SK-N-SH treated with all-trans-retinoic acid at 6 μM for 48 hours (cell line): ENCODE measurements at regions not wholly inside any gene's neighbourhood (a gene's known extent, or its start where the extent isn't known, plus 50 kb on each side); places are given as distances from the start of the nearest gene placed in this dataset.

ENCODE experiments used
- ATAC-seq: fragments of 200-7000 bp; cut with Tn5 transposase; 3 replicates; pipeline ENCODE4 v1.9.1; 2020; ENCODE audit warnings: mild to moderate bottlenecking, moderate library complexity
- ARNTL ChIP-seq: fragments of 450-650 bp; formaldehyde crosslinking; IDR thresholded peaks from 2 replicates; pipeline ENCODE4 v1.5.0; 2020; ENCODE audit warnings: low read depth, mild to moderate bottlenecking, moderate library complexity, borderline replicate concordance
- BACH2 ChIP-seq: fragments of 250-450 bp; sonication (Bioruptor Pico); IDR thresholded peaks from 2 replicates; pipeline ENCODE4 v1.9.0; 2021; ENCODE audit warnings: mild to moderate bottlenecking, borderline replicate concordance
- CSDC2 ChIP-seq: fragments of 250-450 bp; sonication (Bioruptor Pico); IDR thresholded peaks from 2 replicates; pipeline ENCODE4 v1.5.0; 2020; ENCODE audit warnings: mild to moderate bottlenecking, moderate library complexity
- ESRRG ChIP-seq: fragments of 250-450 bp; sonication (Bioruptor Pico); IDR thresholded peaks from 2 replicates; pipeline ENCODE4 v1.6.1; 2021; ENCODE audit warnings: mild to moderate bottlenecking
- GLIS3 ChIP-seq: fragments of 250-450 bp; sonication (Bioruptor Pico); IDR thresholded peaks from 2 replicates; pipeline ENCODE4 v1.5.0; 2020; ENCODE audit warnings: mild to moderate bottlenecking, moderate library complexity
- ISL1 ChIP-seq: fragments of 250-450 bp; sonication (Bioruptor Pico); IDR thresholded peaks from 2 replicates; pipeline ENCODE4 v2.1.2; 2022; ENCODE audit warnings: mild to moderate bottlenecking, moderate library complexity
- OSR1 ChIP-seq: fragments of 250-450 bp; sonication (Bioruptor Pico); IDR thresholded peaks from 2 replicates; pipeline ENCODE4 v1.8.0; 2022; ENCODE audit warnings: moderate library complexity, mild to moderate bottlenecking, inconsistent platforms
- PPARA ChIP-seq: fragments of 250-450 bp; sonication (Bioruptor Pico); IDR thresholded peaks from 2 replicates; pipeline ENCODE4 v1.5.0; 2020; ENCODE audit warnings: mild to moderate bottlenecking, borderline replicate concordance
- RARB ChIP-seq: fragments of 250-450 bp; sonication (Bioruptor Pico); IDR thresholded peaks from 2 replicates; pipeline ENCODE4 v1.8.0; 2021; ENCODE audit warnings: mild to moderate bottlenecking, moderate library complexity
- SNAI2 ChIP-seq: fragments of 250-450 bp; sonication (Bioruptor Pico); IDR thresholded peaks from 2 replicates; pipeline ENCODE4 v1.5.0; 2020; ENCODE audit warnings: mild to moderate bottlenecking, moderate library complexity
- TCF4 ChIP-seq: fragments of 250-450 bp; sonication (Bioruptor Pico); IDR thresholded peaks from 2 replicates; pipeline ENCODE4 v1.8.0; 2021; ENCODE audit warnings: mild to moderate bottlenecking, moderate library complexity, borderline replicate concordance
- TOX ChIP-seq: fragments of 250-450 bp; sonication (Bioruptor Pico); IDR thresholded peaks from 2 replicates; pipeline ENCODE4 v1.8.0; 2021; ENCODE audit warnings: mild to moderate bottlenecking, moderate library complexity, borderline replicate concordance
- ZC3H10 ChIP-seq: fragments of 250-450 bp; sonication (Bioruptor Pico); IDR thresholded peaks from 2 replicates; pipeline ENCODE4 v1.5.1; 2021; ENCODE audit warnings: mild to moderate bottlenecking, moderate library complexity
- ZFP3 ChIP-seq: fragments of 250-450 bp; sonication (Bioruptor Pico); IDR thresholded peaks from 2 replicates; pipeline ENCODE4 v1.5.0; 2020; ENCODE audit warnings: mild to moderate bottlenecking, moderate library complexity
- ZNF565 ChIP-seq: fragments of 450-650 bp; formaldehyde crosslinking; conservative IDR thresholded peaks from 2 replicates; pipeline ENCODE4 v1.5.0; 2020; ENCODE audit warnings: low read depth, mild to moderate bottlenecking, moderate library complexity
- ZNF70 ChIP-seq: fragments of 450-650 bp; formaldehyde crosslinking; IDR thresholded peaks from 2 replicates; pipeline ENCODE4 v1.5.0; 2020; ENCODE audit warnings: mild to moderate bottlenecking, moderate library complexity
- ZNF8 ChIP-seq: fragments of 450-650 bp; formaldehyde crosslinking; IDR thresholded peaks from 2 replicates; pipeline ENCODE4 v1.5.0; 2020; ENCODE audit warnings: mild to moderate bottlenecking, moderate library complexity
- TF ChIP-seq, protein P1 (sequence below): fragments of 250-450 bp; sonication (Bioruptor Pico); IDR thresholded peaks from 2 replicates; pipeline ENCODE4 v1.8.0; 2021; ENCODE audit warnings: low read depth, mild to moderate bottlenecking, moderate library complexity, borderline replicate concordance
- TF ChIP-seq, protein P2 (sequence below): fragments of 250-450 bp; sonication (Bioruptor Pico); IDR thresholded peaks from 2 replicates; pipeline ENCODE4 v1.5.1; 2021; ENCODE audit warnings: mild to moderate bottlenecking, moderate library complexity
- TF ChIP-seq, protein P3 (sequence below): fragments of 250-450 bp; sonication (Bioruptor Pico); IDR thresholded peaks from 2 replicates; pipeline ENCODE4 v1.5.1; 2020; ENCODE audit warnings: low read depth, mild to moderate bottlenecking, moderate library complexity

DNA sequence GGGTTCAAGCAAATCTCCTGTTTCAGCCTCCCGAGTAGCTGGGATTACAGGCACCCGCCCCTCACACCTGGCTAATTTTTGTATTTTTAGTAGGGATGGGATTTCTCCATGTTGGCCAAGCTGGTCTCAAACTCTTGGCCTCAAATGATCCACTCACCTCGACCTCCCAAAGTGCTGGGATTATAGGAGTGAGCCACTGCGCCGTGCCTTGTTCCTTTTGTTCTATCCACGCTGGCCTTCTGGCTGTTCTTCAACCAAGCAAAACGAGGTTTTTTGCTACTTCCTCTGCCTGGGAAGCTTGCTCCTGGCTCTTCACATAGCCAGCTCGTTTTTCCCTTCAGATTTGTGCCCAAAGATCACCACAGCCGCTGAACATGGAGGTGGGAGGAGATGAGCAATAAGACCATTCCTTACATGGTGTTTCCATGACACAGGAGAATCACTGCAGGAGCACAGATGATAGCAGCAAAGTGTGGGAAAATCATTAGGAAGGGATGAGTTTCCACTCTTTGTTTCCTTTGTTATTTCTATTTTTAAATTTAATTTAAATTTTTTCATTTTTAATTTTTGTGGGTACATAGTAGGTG is 201.0 kb upstream of the ZNF217 start:
- ATAC-seq, result no peak
- TF ChIP-seq, protein P1, sequence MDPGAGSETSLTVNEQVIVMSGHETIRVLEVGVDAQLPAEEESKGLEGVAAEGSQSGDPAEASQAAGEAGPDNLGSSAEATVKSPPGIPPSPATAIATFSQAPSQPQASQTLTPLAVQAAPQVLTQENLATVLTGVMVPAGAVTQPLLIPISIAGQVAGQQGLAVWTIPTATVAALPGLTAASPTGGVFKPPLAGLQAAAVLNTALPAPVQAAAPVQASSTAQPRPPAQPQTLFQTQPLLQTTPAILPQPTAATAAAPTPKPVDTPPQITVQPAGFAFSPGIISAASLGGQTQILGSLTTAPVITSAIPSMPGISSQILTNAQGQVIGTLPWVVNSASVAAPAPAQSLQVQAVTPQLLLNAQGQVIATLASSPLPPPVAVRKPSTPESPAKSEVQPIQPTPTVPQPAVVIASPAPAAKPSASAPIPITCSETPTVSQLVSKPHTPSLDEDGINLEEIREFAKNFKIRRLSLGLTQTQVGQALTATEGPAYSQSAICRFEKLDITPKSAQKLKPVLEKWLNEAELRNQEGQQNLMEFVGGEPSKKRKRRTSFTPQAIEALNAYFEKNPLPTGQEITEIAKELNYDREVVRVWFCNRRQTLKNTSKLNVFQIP (CRISPR knock-in tag), result no peak
- TF ChIP-seq SNAI2 (CRISPR knock-in tag) (no peak), ZNF8 (CRISPR knock-in tag) (no peak), ZNF565 (CRISPR knock-in tag) (no peak)
- TF ChIP-seq, all 23 proteins: peak for 0

DNA sequence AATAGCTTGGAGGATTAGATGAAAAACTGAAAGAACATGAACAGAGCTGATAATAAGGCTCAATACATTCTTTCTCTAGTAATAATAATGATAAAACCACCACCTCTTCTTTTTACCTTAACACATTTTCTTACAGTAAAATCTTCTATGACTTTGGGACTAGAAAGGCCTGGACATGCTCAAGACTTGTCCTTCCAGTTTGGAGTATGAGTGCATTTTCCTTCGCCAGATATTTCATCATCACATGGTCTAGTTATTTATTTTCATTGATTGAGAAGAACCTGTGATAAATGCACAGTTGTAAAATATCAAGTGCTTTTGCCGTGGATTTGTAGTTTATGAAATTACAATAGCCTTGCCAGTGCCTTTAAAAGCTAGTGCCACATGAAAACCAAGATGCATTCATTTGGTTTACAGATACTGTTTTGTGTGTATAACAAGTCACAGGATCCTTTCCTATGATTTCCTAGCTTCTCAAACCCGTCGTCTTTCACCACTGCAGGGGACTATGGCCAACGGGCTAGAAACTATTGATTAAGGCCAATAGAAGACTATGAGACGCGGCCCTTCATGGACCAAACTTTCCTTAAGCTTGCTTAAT is 200.2 kb upstream of the ZNF217 start:
- no peak for ATAC-seq
- TF ChIP-seq ZNF70 (CRISPR knock-in tag) (no peak), OSR1 (CRISPR knock-in tag) (no peak), RARB (no peak), ESRRG (CRISPR knock-in tag) (no peak), GLIS3 (CRISPR knock-in tag) (no peak), ZC3H10 (CRISPR knock-in tag) (no peak), TCF4 (CRISPR knock-in tag) (no peak), ZNF565 (CRISPR knock-in tag) (no peak), CSDC2 (CRISPR knock-in tag) (no peak), ZFP3 (CRISPR knock-in tag) (no peak), TOX (CRISPR knock-in tag) (no peak), BACH2 (CRISPR knock-in tag) (no peak), SNAI2 (CRISPR knock-in tag) (no peak), ISL1 (no peak), ZNF8 (CRISPR knock-in tag) (no peak)
- TF ChIP-seq, protein P1 (CRISPR knock-in tag), result no peak
- TF ChIP-seq, protein P2, sequence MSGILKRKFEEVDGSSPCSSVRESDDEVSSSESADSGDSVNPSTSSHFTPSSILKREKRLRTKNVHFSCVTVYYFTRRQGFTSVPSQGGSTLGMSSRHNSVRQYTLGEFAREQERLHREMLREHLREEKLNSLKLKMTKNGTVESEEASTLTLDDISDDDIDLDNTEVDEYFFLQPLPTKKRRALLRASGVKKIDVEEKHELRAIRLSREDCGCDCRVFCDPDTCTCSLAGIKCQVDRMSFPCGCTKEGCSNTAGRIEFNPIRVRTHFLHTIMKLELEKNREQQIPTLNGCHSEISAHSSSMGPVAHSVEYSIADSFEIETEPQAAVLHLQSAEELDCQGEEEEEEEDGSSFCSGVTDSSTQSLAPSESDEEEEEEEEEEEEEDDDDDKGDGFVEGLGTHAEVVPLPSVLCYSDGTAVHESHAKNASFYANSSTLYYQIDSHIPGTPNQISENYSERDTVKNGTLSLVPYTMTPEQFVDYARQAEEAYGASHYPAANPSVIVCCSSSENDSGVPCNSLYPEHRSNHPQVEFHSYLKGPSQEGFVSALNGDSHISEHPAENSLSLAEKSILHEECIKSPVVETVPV (CRISPR knock-in tag), result no peak
- TF ChIP-seq, protein P3, sequence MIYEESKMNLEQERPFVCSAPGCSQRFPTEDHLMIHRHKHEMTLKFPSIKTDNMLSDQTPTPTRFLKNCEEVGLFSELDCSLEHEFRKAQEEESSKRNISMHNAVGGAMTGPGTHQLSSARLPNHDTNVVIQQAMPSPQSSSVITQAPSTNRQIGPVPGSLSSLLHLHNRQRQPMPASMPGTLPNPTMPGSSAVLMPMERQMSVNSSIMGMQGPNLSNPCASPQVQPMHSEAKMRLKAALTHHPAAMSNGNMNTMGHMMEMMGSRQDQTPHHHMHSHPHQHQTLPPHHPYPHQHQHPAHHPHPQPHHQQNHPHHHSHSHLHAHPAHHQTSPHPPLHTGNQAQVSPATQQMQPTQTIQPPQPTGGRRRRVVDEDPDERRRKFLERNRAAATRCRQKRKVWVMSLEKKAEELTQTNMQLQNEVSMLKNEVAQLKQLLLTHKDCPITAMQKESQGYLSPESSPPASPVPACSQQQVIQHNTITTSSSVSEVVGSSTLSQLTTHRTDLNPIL (CRISPR knock-in tag), result no peak

DNA sequence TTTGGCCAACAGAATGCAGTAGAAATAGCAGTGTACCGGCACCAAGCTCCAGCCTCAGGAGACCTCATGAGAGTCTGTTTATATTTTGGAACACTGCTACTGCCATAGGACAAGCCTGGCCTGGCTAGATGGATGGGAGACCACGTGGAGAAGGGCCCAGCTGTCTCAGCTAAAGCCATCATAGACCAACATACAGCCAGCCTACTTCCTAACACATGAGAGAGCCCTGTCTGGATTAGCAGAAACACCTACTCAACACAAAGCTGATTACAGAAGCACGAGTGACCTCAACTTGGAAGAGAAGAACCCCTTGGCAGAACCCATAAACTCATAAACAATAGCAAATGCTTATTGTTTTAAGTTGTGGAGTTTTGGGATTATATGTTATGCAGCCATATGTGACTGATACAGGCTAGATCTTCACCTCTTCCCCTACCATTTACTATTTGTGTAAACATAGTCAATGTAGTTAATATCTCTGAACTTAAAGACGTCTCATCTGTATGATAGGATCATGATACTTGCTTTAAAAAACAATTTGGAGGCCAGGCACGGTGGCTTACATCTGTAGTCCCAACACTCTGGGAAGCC is 199.4 kb upstream of the ZNF217 start:
- ATAC-seq, result no peak
- no peak for TF ChIP-seq GLIS3 (CRISPR knock-in tag)

DNA sequence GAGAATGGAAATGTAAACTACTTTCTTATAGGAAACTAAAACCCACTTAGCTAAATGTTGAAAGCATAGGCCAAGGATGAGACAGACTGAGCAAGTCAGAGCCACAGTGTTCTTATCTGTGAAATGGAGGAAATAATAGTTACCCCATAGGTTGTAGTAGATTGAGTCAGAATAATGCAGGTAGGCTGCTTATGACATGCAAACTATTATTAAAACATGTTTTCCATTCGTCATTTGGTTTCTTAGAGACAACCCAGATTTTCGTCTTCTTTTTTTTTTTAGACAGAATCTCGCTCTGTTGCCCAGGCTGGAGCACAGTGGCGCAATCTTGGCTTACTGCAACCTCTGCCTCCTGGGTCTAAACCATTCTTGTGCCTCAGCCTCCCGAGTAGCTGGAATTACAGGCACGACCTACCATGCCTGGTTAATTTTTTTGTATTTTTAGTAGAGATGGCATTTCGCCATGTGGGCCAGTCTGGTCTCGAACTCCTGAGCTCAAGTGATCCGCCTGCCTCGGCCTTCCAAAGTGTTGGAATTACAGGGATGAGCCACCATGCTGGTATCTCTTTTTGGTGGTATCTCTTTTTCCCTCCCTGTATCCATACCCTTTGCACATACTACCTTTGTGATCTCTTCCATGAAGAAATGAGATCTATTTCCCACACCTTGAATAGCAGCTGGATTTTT is 196.5 kb upstream of the ZNF217 start:
- ATAC-seq, result peak; percentile 2; the same call in 1 of the 3 replicates
- TF ChIP-seq ARNTL (CRISPR knock-in tag) (no peak), CSDC2 (CRISPR knock-in tag) (no peak), ZNF8 (CRISPR knock-in tag) (no peak), BACH2 (CRISPR knock-in tag) (no peak), PPARA (CRISPR knock-in tag) (no peak), ZNF565 (CRISPR knock-in tag) (no peak), ZC3H10 (CRISPR knock-in tag) (no peak), TOX (CRISPR knock-in tag) (no peak), ISL1 (no peak)
- TF ChIP-seq, protein P3 (CRISPR knock-in tag), result no peak
- TF ChIP-seq, protein P2 (CRISPR knock-in tag), result no peak
